GM23248 (cell line): ENCODE measurements at regions not wholly inside any gene's neighbourhood (a gene's known extent, or its start where the extent isn't known, plus 50 kb on each side); places are given as distances from the start of the nearest gene placed in this dataset.

Source experiments
- EZH2 ChIP-seq: fragments of 200-600 bp; sonication (generic); IDR thresholded peaks from 2 replicates; pipeline ENCODE4 v1.6.1; 2018; ENCODE audit warnings: antibody characterized with exemption, mild to moderate bottlenecking; ENCODE audit not compliant: insufficient read depth, poor library complexity, severe bottlenecking
- EZH2phosphoT487 ChIP-seq: fragments of 200-600 bp; sonication (generic); IDR thresholded peaks from 2 replicates; pipeline ENCODE4 v1.6.1; 2018; ENCODE audit warnings: antibody characterized with exemption, moderate library complexity, mild to moderate bottlenecking, low read depth; ENCODE audit not compliant: insufficient read depth

- TF ChIP-seq EZH2phosphoT487 (no peak), EZH2 (no peak)
These were observed 1286.4 kb downstream of the GRIK2 start for GRCh38 chr6:102679865-102680264.
